ENCODE measurements at regions not wholly inside any gene's neighbourhood (a gene's known extent, or its start where the extent isn't known, plus 50 kb on each side); places are given as distances from the start of the nearest gene placed in this dataset.

GRCh38 chr11:127217452-127218274 lies 217.1 kb upstream of the KIRREL3 start:
- no peak for DNase-seq (ENCODE audit: low spot score)
- no peaks in the 10 kb centered on the region for H3K36me3 Mint-ChIP-seq

GRCh38 chr11:127205688-127206217 lies 205.2 kb upstream of the KIRREL3 start:
- H3K4me1 Mint-ChIP-seq (ENCODE audit: low read depth in 2 of 2), result no peaks in the 10 kb centered on the region
- no peak overlapping the region for H3K4me3 Mint-ChIP-seq
- peaks cover 5% of the 10 kb centered on the region for H3K9me3 Mint-ChIP-seq
- H3K36me3 Mint-ChIP-seq, result no peaks in the 10 kb centered on the region
- DNase-seq (ENCODE audit: low spot score), result no peak
- no peak for ATAC-seq
- H3K27me3 Mint-ChIP-seq, result peaks cover 0 to 2% of the 10 kb centered on the region in 2 donors
- H3K27ac Mint-ChIP-seq, result no peak overlapping the region

More at GRCh38 chr11:127217452-127218274, 217.1 kb upstream of the KIRREL3 start:
- no peak overlapping the region for H3K4me3 Mint-ChIP-seq
- no peak overlapping the region for H3K27ac Mint-ChIP-seq
- H3K27me3 Mint-ChIP-seq, result peaks cover 0 to 6% of the 10 kb centered on the region in 2 donors
- ATAC-seq, result no peak
- no peaks in the 10 kb centered on the region for H3K9me3 Mint-ChIP-seq
- H3K4me1 Mint-ChIP-seq (ENCODE audit: low read depth in 2 of 2), result no peaks in the 10 kb centered on the region

- Mint-ChIP-seq H3K36me3 (no peaks in the 10 kb centered on the region), H3K27me3 (peaks cover 2 to 6% of the 10 kb centered on the region in 2 donors)
- ATAC-seq, result no peak
Measured at GRCh38 chr11:127203490-127203889, 202.9 kb upstream of the KIRREL3 start.

GRCh38 chr11:127202105-127202504 lies 201.5 kb upstream of the KIRREL3 start:
- DNase-seq (ENCODE audit: low spot score) (no peak), ATAC-seq (no peak)
- no peaks in the 10 kb centered on the region for H3K9me3 Mint-ChIP-seq
- no peak overlapping the region for H3K4me3 Mint-ChIP-seq
- no peaks in the 10 kb centered on the region for H3K36me3 Mint-ChIP-seq
- peaks cover 2 to 6% of the 10 kb centered on the region in 2 donors for H3K27me3 Mint-ChIP-seq
- H3K4me1 Mint-ChIP-seq (ENCODE audit: low read depth in 2 of 2), result no peaks in the 10 kb centered on the region
- no peak overlapping the region for H3K27ac Mint-ChIP-seq

More at GRCh38 chr11:127203490-127203889, 202.9 kb upstream of the KIRREL3 start:
- Mint-ChIP-seq H3K4me1 (ENCODE audit: low read depth in 2 of 2) (no peaks in the 10 kb centered on the region), H3K4me3 (no peak overlapping the region), H3K27ac (no peak overlapping the region), H3K9me3 (no peaks in the 10 kb centered on the region)
- no peak for DNase-seq (ENCODE audit: low spot score)

- H3K27me3 Mint-ChIP-seq, result peaks cover 5 to 6% of the 10 kb centered on the region in 2 donors
- no peak overlapping the region for H3K4me3 Mint-ChIP-seq
- no peak for ATAC-seq
- no peaks in the 10 kb centered on the region for H3K36me3 Mint-ChIP-seq
- DNase-seq (ENCODE audit: low spot score), result no peak
- no peaks in the 10 kb centered on the region for H3K4me1 Mint-ChIP-seq (ENCODE audit: low read depth in 2 of 2)
- H3K27ac Mint-ChIP-seq, result no peak overlapping the region
- no peaks in the 10 kb centered on the region for H3K9me3 Mint-ChIP-seq
Measured at GRCh38 chr11:127199306-127199801, 198.8 kb upstream of the KIRREL3 start.

GRCh38 chr11:127195501-127196120 lies 195.0 kb upstream of the KIRREL3 start:
- Mint-ChIP-seq H3K27ac (no peak overlapping the region), H3K4me1 (ENCODE audit: low read depth in 2 of 2) (no peaks in the 10 kb centered on the region), H3K27me3 (peaks cover 5 to 6% of the 10 kb centered on the region in 2 donors), H3K36me3 (no peaks in the 10 kb centered on the region), H3K9me3 (no peaks in the 10 kb centered on the region), H3K4me3 (no peak overlapping the region)
- ATAC-seq (no peak), DNase-seq (ENCODE audit: low spot score) (no peak)

- H3K36me3 Mint-ChIP-seq, result no peaks in the 10 kb centered on the region
- peaks cover 1 to 3% of the 10 kb centered on the region in 2 donors for H3K27me3 Mint-ChIP-seq
- no peak overlapping the region for H3K4me3 Mint-ChIP-seq
- DNase-seq (ENCODE audit: low spot score) (no peak), ATAC-seq (no peak)
- no peak overlapping the region for H3K27ac Mint-ChIP-seq
- H3K4me1 Mint-ChIP-seq (ENCODE audit: low read depth in 2 of 2), result no peaks in the 10 kb centered on the region
- H3K9me3 Mint-ChIP-seq, result no peaks in the 10 kb centered on the region
Measured at GRCh38 chr11:127194521-127194920, 194.0 kb upstream of the KIRREL3 start.

- ATAC-seq (no peak), DNase-seq (ENCODE audit: low spot score) (no peak)
- H3K36me3 Mint-ChIP-seq, result no peaks in the 10 kb centered on the region
- H3K4me3 Mint-ChIP-seq, result no peak overlapping the region
- no peak overlapping the region for H3K27ac Mint-ChIP-seq
- H3K9me3 Mint-ChIP-seq, result peaks cover 2% of the 10 kb centered on the region
- H3K4me1 Mint-ChIP-seq (ENCODE audit: low read depth in 2 of 2), result no peaks in the 10 kb centered on the region
- H3K27me3 Mint-ChIP-seq, result peaks cover 0 to 3% of the 10 kb centered on the region in 2 donors
Measured at GRCh38 chr11:127193950-127194349, 193.4 kb upstream of the KIRREL3 start.

GRCh38 chr11:127191689-127192088 lies 191.1 kb upstream of the KIRREL3 start:
- Mint-ChIP-seq H3K36me3 (no peaks in the 10 kb centered on the region), H3K4me1 (ENCODE audit: low read depth in 2 of 2) (no peaks in the 10 kb centered on the region), H3K27ac (no peak overlapping the region), H3K27me3 (peaks cover 7 to 9% of the 10 kb centered on the region in 2 donors), H3K9me3 (peaks cover 4% of the 10 kb centered on the region), H3K4me3 (no peak overlapping the region)
- no peak for ATAC-seq
- no peak for DNase-seq (ENCODE audit: low spot score)

- no peak overlapping the region for H3K27ac Mint-ChIP-seq
- H3K9me3 Mint-ChIP-seq, result peaks cover 4% of the 10 kb centered on the region
- H3K4me3 Mint-ChIP-seq, result no peak overlapping the region
Measured at GRCh38 chr11:127191261-127191660, 190.7 kb upstream of the KIRREL3 start.

GRCh38 chr11:127182586-127183203 lies 182.1 kb upstream of the KIRREL3 start:
- H3K36me3 Mint-ChIP-seq, result no peaks in the 10 kb centered on the region
- no peaks in the 10 kb centered on the region for H3K4me1 Mint-ChIP-seq (ENCODE audit: low read depth in 2 of 2)
- H3K27me3 Mint-ChIP-seq, result peaks cover 4 to 8% of the 10 kb centered on the region in 2 donors
- no peak for DNase-seq (ENCODE audit: low spot score)
- H3K4me3 Mint-ChIP-seq, result no peak overlapping the region
- no peaks in the 10 kb centered on the region for H3K9me3 Mint-ChIP-seq
- no peak overlapping the region for H3K27ac Mint-ChIP-seq
- ATAC-seq, result no peak

More at GRCh38 chr11:127191261-127191660, 190.7 kb upstream of the KIRREL3 start:
- Mint-ChIP-seq H3K4me1 (ENCODE audit: low read depth in 2 of 2) (no peaks in the 10 kb centered on the region), H3K27me3 (peaks cover 5 to 9% of the 10 kb centered on the region in 2 donors), H3K36me3 (no peaks in the 10 kb centered on the region)
- no peak for ATAC-seq
- DNase-seq (ENCODE audit: low spot score), result no peak

- H3K4me3 Mint-ChIP-seq, result no peak overlapping the region
- no peak for ATAC-seq
- H3K36me3 Mint-ChIP-seq, result no peaks in the 10 kb centered on the region
- no peak overlapping the region for H3K27ac Mint-ChIP-seq
- H3K27me3 Mint-ChIP-seq, result peaks cover 4 to 13% of the 10 kb centered on the region in 2 donors
- DNase-seq (ENCODE audit: low spot score), result no peak
- peaks cover 0 to 2% of the 10 kb centered on the region in 2 donors for H3K4me1 Mint-ChIP-seq (ENCODE audit: low read depth in 2 of 2)
- H3K9me3 Mint-ChIP-seq, result no peaks in the 10 kb centered on the region
Measured at GRCh38 chr11:127157225-127157624, 156.7 kb upstream of the KIRREL3 start.

GRCh38 chr11:127149410-127149809 lies 148.8 kb upstream of the KIRREL3 start:
- Mint-ChIP-seq H3K4me1 (ENCODE audit: low read depth in 2 of 2) (no peaks in the 10 kb centered on the region), H3K27me3 (peaks cover 0 to 13% of the 10 kb centered on the region in 2 donors), H3K27ac (no peak overlapping the region), H3K9me3 (no peaks in the 10 kb centered on the region), H3K36me3 (no peaks in the 10 kb centered on the region), H3K4me3 (no peak overlapping the region)
- DNase-seq (ENCODE audit: low spot score), result no peak
- no peak for ATAC-seq
